ENCODE measurements at regions not wholly inside any gene's neighbourhood (a gene's known extent, or its start where the extent isn't known, plus 50 kb on each side); places are given as distances from the start of the nearest gene placed in this dataset.
A peak's percentile ranks its signal among the peaks of the same experiment; 100 is the strongest.

DNA sequence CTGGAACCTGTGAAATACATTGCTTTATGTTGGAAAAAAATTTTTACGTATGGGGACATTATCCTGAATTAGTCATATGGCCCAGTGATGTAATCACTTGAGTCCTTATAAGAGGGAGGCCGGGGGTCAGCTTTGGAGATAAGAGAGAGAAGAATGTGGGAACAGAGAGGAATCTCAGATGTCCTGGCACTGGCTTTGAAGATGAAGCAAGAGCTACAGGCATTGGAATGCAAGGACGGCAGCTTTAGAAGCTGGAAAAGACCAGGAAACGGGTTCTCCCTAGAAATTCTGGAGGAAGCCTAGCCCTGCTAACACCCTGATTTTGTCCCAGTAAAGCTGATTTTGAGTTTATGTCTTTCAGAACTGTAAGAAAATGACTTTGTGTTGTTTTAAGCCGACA, 1129.9 kb upstream of the GYPC start (continued):
- TF ChIP-seq, protein P1, sequence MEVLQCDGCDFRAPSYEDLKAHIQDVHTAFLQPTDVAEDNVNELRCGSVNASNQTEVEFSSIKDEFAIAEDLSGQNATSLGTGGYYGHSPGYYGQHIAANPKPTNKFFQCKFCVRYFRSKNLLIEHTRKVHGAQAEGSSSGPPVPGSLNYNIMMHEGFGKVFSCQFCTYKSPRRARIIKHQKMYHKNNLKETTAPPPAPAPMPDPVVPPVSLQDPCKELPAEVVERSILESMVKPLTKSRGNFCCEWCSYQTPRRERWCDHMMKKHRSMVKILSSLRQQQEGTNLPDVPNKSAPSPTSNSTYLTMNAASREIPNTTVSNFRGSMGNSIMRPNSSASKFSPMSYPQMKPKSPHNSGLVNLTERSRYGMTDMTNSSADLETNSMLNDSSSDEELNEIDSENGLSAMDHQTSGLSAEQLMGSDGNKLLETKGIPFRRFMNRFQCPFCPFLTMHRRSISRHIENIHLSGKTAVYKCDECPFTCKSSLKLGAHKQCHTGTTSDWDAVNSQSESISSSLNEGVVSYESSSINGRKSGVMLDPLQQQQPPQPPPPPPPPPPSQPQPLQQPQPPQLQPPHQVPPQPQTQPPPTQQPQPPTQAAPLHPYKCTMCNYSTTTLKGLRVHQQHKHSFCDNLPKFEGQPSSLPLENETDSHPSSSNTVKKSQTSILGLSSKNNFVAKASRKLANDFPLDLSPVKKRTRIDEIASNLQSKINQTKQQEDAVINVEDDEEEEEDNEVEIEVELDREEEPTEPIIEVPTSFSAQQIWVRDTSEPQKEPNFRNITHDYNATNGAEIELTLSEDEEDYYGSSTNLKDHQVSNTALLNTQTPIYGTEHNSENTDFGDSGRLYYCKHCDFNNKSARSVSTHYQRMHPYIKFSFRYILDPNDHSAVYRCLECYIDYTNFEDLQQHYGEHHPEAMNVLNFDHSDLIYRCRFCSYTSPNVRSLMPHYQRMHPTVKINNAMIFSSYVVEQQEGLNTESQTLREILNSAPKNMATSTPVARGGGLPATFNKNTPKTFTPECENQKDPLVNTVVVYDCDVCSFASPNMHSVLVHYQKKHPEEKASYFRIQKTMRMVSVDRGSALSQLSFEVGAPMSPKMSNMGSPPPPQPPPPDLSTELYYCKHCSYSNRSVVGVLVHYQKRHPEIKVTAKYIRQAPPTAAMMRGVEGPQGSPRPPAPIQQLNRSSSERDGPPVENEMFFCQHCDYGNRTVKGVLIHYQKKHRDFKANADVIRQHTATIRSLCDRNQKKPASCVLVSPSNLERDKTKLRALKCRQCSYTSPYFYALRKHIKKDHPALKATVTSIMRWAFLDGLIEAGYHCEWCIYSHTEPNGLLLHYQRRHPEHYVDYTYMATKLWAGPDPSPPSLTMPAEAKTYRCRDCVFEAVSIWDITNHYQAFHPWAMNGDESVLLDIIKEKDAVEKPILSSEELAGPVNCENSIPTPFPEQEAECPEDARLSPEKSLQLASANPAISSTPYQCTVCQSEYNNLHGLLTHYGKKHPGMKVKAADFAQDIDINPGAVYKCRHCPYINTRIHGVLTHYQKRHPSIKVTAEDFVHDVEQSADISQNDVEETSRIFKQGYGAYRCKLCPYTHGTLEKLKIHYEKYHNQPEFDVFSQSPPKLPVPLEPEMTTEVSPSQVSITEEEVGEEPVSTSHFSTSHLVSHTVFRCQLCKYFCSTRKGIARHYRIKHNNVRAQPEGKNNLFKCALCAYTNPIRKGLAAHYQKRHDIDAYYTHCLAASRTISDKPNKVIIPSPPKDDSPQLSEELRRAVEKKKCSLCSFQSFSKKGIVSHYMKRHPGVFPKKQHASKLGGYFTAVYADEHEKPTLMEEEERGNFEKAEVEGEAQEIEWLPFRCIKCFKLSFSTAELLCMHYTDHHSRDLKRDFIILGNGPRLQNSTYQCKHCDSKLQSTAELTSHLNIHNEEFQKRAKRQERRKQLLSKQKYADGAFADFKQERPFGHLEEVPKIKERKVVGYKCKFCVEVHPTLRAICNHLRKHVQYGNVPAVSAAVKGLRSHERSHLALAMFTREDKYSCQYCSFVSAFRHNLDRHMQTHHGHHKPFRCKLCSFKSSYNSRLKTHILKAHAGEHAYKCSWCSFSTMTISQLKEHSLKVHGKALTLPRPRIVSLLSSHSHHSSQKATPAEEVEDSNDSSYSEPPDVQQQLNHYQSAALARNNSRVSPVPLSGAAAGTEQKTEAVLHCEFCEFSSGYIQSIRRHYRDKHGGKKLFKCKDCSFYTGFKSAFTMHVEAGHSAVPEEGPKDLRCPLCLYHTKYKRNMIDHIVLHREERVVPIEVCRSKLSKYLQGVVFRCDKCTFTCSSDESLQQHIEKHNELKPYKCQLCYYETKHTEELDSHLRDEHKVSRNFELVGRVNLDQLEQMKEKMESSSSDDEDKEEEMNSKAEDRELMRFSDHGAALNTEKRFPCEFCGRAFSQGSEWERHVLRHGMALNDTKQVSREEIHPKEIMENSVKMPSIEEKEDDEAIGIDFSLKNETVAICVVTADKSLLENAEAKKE (CRISPR knock-in tag; IDR thresholded peaks at IDR 0.05) = no peak
- no peak for TF ChIP-seq CREB1 (CRISPR knock-in tag; IDR thresholded peaks at IDR 0.05; ENCODE audit: low read depth)

DNA sequence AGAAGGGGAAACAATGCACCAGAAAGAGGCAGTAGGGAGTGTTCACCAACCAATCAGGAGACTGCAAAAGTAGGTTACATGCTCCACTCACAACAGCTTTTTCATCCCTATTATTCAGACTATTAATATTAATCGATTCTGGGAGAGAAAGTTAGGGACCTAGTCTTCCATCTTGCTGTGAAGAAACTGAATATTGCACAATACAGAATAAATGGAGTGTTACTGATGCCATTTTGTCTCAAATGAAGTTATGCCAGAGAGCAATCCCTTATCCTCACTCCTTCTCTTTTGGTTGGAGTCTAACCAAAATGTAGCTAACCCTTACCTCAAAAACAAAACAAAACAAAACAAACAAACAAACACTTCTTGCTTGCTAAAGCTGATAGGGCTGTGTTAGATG, 1120.9 kb upstream of the GYPC start:
- no peaks in the 10 kb centered on the region for H3K36me3 Mint-ChIP-seq (ENCODE audit: low read depth)
- H4K20me1 ChIP-seq (replicated peaks; ENCODE audit: insufficient read depth) = no peaks in the 10 kb centered on the region
- no peak for ATAC-seq
- no peaks in the 10 kb centered on the region for H3K79me2 ChIP-seq (replicated peaks; ENCODE audit: insufficient read depth)
- H3K27ac ChIP-seq (ENCODE audit: low read depth) = no peak overlapping the region
- H3K4me3 Mint-ChIP-seq = no peak overlapping the region
- no peak for DNase-seq (ENCODE audit: low spot score)
- no peaks in the 10 kb centered on the region for H3K4me1 Mint-ChIP-seq
- H3F3A ChIP-seq (replicated peaks; ENCODE audit: low read depth) = no peaks in the 10 kb centered on the region
- H3K27me3 ChIP-seq (ENCODE audit: insufficient read depth) = no peaks in the 10 kb centered on the region
- no peaks in the 10 kb centered on the region for H3K9me3 Mint-ChIP-seq
- H3K4me2 ChIP-seq = no peak overlapping the region
- no peak overlapping the region for H3K27ac Mint-ChIP-seq
- H3K27me3 Mint-ChIP-seq (ENCODE audit: insufficient read depth, low read depth, poor library complexity) = no peaks in the 10 kb centered on the region
- H3K4me3 ChIP-seq = no peak overlapping the region
- H3K36me3 ChIP-seq (ENCODE audit: insufficient read depth) = no peaks in the 10 kb centered on the region
- H3K9me2 ChIP-seq (ENCODE audit: insufficient read depth) = 0 out of 2 replicates have a peak, but pooled peaks cover 3% of the 10 kb centered on the region
- H3K4me1 ChIP-seq (ENCODE audit: insufficient read depth) = no peaks in the 10 kb centered on the region
- H2AFZ ChIP-seq = 0 out of 2 replicates have a peak overlapping the region, but pooled peaks have one; percentile 34
- TF ChIP-seq JUNB (IDR thresholded peaks at IDR 0.05; ENCODE audit: unreplicated experiment) = no peak
- TF ChIP-seq, protein P2, sequence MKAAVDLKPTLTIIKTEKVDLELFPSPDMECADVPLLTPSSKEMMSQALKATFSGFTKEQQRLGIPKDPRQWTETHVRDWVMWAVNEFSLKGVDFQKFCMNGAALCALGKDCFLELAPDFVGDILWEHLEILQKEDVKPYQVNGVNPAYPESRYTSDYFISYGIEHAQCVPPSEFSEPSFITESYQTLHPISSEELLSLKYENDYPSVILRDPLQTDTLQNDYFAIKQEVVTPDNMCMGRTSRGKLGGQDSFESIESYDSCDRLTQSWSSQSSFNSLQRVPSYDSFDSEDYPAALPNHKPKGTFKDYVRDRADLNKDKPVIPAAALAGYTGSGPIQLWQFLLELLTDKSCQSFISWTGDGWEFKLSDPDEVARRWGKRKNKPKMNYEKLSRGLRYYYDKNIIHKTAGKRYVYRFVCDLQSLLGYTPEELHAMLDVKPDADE (IDR thresholded peaks at IDR 0.05) = no peak
- no peak for TF ChIP-seq STAT1 (IDR thresholded peaks at IDR 0.05; ENCODE audit: unreplicated experiment)
- TF ChIP-seq, protein P3, sequence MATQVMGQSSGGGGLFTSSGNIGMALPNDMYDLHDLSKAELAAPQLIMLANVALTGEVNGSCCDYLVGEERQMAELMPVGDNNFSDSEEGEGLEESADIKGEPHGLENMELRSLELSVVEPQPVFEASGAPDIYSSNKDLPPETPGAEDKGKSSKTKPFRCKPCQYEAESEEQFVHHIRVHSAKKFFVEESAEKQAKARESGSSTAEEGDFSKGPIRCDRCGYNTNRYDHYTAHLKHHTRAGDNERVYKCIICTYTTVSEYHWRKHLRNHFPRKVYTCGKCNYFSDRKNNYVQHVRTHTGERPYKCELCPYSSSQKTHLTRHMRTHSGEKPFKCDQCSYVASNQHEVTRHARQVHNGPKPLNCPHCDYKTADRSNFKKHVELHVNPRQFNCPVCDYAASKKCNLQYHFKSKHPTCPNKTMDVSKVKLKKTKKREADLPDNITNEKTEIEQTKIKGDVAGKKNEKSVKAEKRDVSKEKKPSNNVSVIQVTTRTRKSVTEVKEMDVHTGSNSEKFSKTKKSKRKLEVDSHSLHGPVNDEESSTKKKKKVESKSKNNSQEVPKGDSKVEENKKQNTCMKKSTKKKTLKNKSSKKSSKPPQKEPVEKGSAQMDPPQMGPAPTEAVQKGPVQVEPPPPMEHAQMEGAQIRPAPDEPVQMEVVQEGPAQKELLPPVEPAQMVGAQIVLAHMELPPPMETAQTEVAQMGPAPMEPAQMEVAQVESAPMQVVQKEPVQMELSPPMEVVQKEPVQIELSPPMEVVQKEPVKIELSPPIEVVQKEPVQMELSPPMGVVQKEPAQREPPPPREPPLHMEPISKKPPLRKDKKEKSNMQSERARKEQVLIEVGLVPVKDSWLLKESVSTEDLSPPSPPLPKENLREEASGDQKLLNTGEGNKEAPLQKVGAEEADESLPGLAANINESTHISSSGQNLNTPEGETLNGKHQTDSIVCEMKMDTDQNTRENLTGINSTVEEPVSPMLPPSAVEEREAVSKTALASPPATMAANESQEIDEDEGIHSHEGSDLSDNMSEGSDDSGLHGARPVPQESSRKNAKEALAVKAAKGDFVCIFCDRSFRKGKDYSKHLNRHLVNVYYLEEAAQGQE (IDR thresholded peaks at IDR 0.05; ENCODE audit: unreplicated experiment) = no peak
- TF ChIP-seq POLR2AphosphoS5 (IDR thresholded peaks at IDR 0.05; ENCODE audit: low read depth) = no peak
